ENCODE measurements at regions not wholly inside any gene's neighbourhood (a gene's known extent, or its start where the extent isn't known, plus 50 kb on each side); places are given as distances from the start of the nearest gene placed in this dataset.

DNA sequence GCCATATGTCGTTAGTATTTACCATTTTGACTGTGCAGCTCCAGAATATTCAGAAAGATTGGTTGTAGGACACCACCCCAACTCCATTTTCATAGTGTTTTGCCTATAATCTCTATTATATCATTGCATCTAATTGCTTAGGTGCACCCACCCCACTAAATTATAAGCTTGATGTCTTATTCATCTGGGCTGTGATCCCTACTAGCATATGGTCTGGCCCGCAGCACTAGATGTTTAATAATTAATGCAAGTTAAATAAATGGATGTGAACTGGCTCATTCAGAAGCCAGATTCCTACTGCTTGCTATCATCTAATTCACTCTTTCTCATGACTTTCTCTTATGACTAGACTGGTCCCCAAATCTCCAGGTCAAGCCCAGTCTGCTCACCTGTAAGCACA, 143.5 kb downstream of the RELL1 start:
- Histone ChIP-seq H3K79me2 (ENCODE audit: insufficient read depth, low read length) (no peaks in the 10 kb centered on the region), H3K27ac (ENCODE audit: low read depth, low read length) (no peak overlapping the region), H3K36me3 (ENCODE audit: insufficient read depth, low read length) (no peaks in the 10 kb centered on the region), H3K4me2 (ENCODE audit: insufficient read depth, low read length) (no peak overlapping the region), H4K20me1 (ENCODE audit: insufficient read depth, low read length) (no peaks in the 10 kb centered on the region), H2AFZ (ENCODE audit: low read length) (no peak overlapping the region), H3K4me1 (ENCODE audit: insufficient read depth, low read length) (no peaks in the 10 kb centered on the region), H3K27me3 (ENCODE audit: insufficient read depth, low read length) (no peaks in the 10 kb centered on the region), H3K4me3 (ENCODE audit: insufficient read depth, low read length) (no peak overlapping the region), H3K9me3 (ENCODE audit: low read depth, low read length) (no peaks in the 10 kb centered on the region)
- DNase-seq (ENCODE audit: insufficient read length, low spot score, missing footprints): no peak
- TF ChIP-seq, protein P1, sequence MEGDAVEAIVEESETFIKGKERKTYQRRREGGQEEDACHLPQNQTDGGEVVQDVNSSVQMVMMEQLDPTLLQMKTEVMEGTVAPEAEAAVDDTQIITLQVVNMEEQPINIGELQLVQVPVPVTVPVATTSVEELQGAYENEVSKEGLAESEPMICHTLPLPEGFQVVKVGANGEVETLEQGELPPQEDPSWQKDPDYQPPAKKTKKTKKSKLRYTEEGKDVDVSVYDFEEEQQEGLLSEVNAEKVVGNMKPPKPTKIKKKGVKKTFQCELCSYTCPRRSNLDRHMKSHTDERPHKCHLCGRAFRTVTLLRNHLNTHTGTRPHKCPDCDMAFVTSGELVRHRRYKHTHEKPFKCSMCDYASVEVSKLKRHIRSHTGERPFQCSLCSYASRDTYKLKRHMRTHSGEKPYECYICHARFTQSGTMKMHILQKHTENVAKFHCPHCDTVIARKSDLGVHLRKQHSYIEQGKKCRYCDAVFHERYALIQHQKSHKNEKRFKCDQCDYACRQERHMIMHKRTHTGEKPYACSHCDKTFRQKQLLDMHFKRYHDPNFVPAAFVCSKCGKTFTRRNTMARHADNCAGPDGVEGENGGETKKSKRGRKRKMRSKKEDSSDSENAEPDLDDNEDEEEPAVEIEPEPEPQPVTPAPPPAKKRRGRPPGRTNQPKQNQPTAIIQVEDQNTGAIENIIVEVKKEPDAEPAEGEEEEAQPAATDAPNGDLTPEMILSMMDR (IDR thresholded peaks at IDR 0.05; ENCODE audit: extremely low read depth, low read depth, low read length): no peak

DNA sequence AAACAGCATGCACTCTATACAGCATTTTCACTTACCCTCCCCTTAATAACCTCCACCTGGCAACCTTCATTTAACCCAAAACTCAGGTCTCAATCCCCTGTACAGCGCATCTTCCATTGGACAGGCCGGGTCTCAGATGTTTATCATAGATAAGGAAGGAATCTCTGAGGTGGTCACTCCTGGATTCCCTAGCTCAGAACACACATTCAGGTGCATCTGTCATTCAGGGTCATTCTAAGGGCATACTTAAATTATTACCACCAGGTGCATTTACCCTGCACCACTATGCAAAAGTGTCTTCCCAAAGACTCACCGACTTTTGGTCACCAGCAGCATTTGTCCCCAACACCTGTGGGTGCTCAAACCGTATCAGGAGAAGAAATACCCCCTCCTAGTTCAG, 144.2 kb downstream of the RELL1 start:
- Histone ChIP-seq H3K4me2 (ENCODE audit: insufficient read depth, low read length) (no peak overlapping the region), H3K9me3 (ENCODE audit: low read depth, low read length) (no peaks in the 10 kb centered on the region), H3K27ac (ENCODE audit: low read depth, low read length) (no peak overlapping the region), H3K4me3 (ENCODE audit: insufficient read depth, low read length) (no peak overlapping the region), H3K36me3 (ENCODE audit: insufficient read depth, low read length) (no peaks in the 10 kb centered on the region), H3K79me2 (ENCODE audit: insufficient read depth, low read length) (no peaks in the 10 kb centered on the region), H3K27me3 (ENCODE audit: insufficient read depth, low read length) (no peaks in the 10 kb centered on the region), H2AFZ (ENCODE audit: low read length) (no peak overlapping the region), H4K20me1 (ENCODE audit: insufficient read depth, low read length) (no peaks in the 10 kb centered on the region), H3K4me1 (ENCODE audit: insufficient read depth, low read length) (no peaks in the 10 kb centered on the region)
- TF ChIP-seq, protein P1 (IDR thresholded peaks at IDR 0.05; ENCODE audit: extremely low read depth, low read depth, low read length): no peak
- no peak for DNase-seq (ENCODE audit: insufficient read length, low spot score, missing footprints)

DNA sequence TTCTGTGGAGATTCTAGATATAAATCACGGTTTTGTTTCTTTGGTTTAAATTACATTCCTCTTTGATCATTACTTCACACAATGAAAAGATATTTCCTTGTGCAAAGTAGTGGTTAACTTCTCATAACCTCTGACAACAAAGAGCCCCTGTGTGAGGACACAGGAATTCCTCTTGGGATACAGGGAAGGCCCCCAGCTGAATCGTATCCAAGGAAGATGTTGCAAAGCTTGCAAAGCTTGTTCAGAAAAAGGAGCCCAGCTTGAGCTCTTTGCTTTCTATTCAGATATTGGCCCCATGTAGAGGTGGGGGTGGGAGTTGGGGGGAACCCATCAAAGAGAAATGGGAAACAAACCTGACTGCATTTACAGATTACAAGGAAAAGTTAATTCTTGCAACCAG, 145.7 kb downstream of the RELL1 start:
- no peaks in the 10 kb centered on the region for H3K9me3 ChIP-seq (ENCODE audit: low read depth, low read length)
- TF ChIP-seq, protein P1 (IDR thresholded peaks at IDR 0.05; ENCODE audit: extremely low read depth, low read depth, low read length): no peak
- H3K27me3 ChIP-seq (ENCODE audit: insufficient read depth, low read length): no peaks in the 10 kb centered on the region
- no peak overlapping the region for H3K4me2 ChIP-seq (ENCODE audit: insufficient read depth, low read length)
- H3K27ac ChIP-seq (ENCODE audit: low read depth, low read length): no peak overlapping the region
- peak; percentile 5 for DNase-seq (ENCODE audit: insufficient read length, low spot score, missing footprints)
- no peak overlapping the region for H3K4me3 ChIP-seq (ENCODE audit: insufficient read depth, low read length)
- H3K79me2 ChIP-seq (ENCODE audit: insufficient read depth, low read length): no peaks in the 10 kb centered on the region
- no peak overlapping the region for H2AFZ ChIP-seq (ENCODE audit: low read length)
- no peaks in the 10 kb centered on the region for H3K36me3 ChIP-seq (ENCODE audit: insufficient read depth, low read length)
- H3K4me1 ChIP-seq (ENCODE audit: insufficient read depth, low read length): no peaks in the 10 kb centered on the region
- no peaks in the 10 kb centered on the region for H4K20me1 ChIP-seq (ENCODE audit: insufficient read depth, low read length)

DNA sequence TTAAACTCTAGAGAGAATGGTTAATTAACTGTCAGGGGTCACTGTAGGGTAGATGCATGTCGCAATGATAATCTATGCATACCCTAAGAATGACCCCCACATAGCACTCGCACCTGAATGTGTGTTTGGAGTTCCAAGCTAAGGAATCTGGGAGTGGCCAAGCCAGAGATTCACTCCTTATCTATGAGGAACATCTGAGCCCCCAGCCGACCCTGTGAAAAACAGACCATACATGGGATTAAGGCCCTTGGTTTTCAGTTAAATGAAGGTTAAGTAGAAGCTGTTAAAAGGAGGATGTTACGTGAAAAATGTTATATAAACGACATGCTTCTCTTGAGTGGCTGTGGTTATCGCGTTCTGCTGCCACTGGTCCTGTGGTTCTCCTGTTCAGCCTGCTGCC, 147.2 kb downstream of the RELL1 start:
- Histone ChIP-seq H4K20me1 (ENCODE audit: insufficient read depth, low read length) (no peaks in the 10 kb centered on the region), H2AFZ (ENCODE audit: low read length) (no peak overlapping the region), H3K4me3 (ENCODE audit: insufficient read depth, low read length) (no peak overlapping the region), H3K36me3 (ENCODE audit: insufficient read depth, low read length) (no peaks in the 10 kb centered on the region), H3K27ac (ENCODE audit: low read depth, low read length) (no peak overlapping the region), H3K4me2 (ENCODE audit: insufficient read depth, low read length) (no peak overlapping the region), H3K79me2 (ENCODE audit: insufficient read depth, low read length) (no peaks in the 10 kb centered on the region), H3K4me1 (ENCODE audit: insufficient read depth, low read length) (no peaks in the 10 kb centered on the region), H3K9me3 (ENCODE audit: low read depth, low read length) (no peaks in the 10 kb centered on the region), H3K27me3 (ENCODE audit: insufficient read depth, low read length) (no peaks in the 10 kb centered on the region)
- TF ChIP-seq, protein P1 (IDR thresholded peaks at IDR 0.05; ENCODE audit: extremely low read depth, low read depth, low read length): no peak
- DNase-seq (ENCODE audit: insufficient read length, low spot score, missing footprints): no peak

All from osteoblast (primary cell).